ENCODE measurements at regions not wholly inside any gene's neighbourhood (a gene's known extent, or its start where the extent isn't known, plus 50 kb on each side); places are given as distances from the start of the nearest gene placed in this dataset.

DNA sequence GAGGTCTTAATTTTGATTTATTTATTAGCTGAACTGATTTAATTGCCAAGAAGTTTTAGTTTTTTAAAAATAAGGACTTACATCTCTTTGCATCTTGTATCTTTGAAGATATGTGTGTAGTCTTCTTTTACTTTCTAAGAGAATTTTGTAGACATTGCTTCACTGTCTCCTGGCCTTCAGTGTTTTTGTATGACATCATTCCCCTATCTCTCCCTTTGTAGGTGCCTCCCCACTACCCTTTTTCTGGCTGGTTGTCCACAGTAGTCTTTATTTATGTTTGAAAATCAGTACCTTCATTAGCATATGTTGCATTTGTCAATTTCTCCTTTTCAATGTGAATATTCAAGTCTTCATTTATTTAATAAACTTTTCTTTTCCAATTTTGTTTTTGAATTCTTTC, 64.1 kb upstream of the RAB18 start:
- intact Hi-C loops (cut with DNase I): loop anchor here in 5 of 10 donors (5.0 to 10.0 kb wide), 5 partner anchors 217 to 945 kb away; no protein-coding TSS in a partner anchor
- H3K27ac ChIP-seq: no peak overlapping the region
- ATAC-seq (no peak), DNase-seq (no peak)
- H3K4me3 ChIP-seq: no peak overlapping the region
- peaks cover 0 to 4% (median 0%) of the 10 kb centered on the region in 11 donors for H3K9me3 ChIP-seq
- H3K36me3 ChIP-seq: no peaks in the 10 kb centered on the region
- no peaks in the 10 kb centered on the region for H3K4me1 ChIP-seq
- peaks cover 0 to 9% (median 0%) of the 10 kb centered on the region in 7 donors for H3K27me3 ChIP-seq
- TF ChIP-seq, protein P1, sequence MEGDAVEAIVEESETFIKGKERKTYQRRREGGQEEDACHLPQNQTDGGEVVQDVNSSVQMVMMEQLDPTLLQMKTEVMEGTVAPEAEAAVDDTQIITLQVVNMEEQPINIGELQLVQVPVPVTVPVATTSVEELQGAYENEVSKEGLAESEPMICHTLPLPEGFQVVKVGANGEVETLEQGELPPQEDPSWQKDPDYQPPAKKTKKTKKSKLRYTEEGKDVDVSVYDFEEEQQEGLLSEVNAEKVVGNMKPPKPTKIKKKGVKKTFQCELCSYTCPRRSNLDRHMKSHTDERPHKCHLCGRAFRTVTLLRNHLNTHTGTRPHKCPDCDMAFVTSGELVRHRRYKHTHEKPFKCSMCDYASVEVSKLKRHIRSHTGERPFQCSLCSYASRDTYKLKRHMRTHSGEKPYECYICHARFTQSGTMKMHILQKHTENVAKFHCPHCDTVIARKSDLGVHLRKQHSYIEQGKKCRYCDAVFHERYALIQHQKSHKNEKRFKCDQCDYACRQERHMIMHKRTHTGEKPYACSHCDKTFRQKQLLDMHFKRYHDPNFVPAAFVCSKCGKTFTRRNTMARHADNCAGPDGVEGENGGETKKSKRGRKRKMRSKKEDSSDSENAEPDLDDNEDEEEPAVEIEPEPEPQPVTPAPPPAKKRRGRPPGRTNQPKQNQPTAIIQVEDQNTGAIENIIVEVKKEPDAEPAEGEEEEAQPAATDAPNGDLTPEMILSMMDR (IDR thresholded peaks at IDR 0.05): no peak

DNA sequence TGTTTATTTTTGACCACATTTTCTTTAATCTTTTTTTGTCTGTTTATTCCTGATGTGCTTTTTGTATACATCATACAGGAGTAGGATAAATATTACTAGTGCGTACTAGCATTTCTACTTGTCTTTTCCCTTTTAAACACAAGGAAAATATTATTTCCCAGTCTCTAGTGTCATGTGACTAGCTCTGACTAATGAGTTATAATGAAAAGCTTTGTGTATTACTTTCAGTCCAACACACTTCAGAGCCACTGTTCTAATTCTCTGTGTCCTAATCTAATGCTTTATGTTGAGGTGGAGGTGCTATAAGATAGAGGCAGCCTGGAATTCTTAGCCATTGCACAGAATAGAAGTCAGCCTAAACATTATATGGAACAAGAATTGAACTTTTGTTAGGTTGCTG, 65.0 kb upstream of the RAB18 start:
- no peak for ATAC-seq
- peaks cover 0 to 4% (median 0%) of the 10 kb centered on the region in 11 donors for H3K9me3 ChIP-seq
- H3K36me3 ChIP-seq: no peaks in the 10 kb centered on the region
- H3K27me3 ChIP-seq: peaks cover 0 to 9% (median 0%) of the 10 kb centered on the region in 7 donors
- intact Hi-C loops (cut with DNase I): no loop called here
- H3K4me1 ChIP-seq: no peaks in the 10 kb centered on the region
- 86 to 91% methylated on average over 1 of the region's 1 CpG for WGBS, 2 donors
- no peak overlapping the region for H3K4me3 ChIP-seq
- DNase-seq: no peak
- H3K27ac ChIP-seq: no peak overlapping the region
- TF ChIP-seq, protein P1 (IDR thresholded peaks at IDR 0.05): no peak

DNA sequence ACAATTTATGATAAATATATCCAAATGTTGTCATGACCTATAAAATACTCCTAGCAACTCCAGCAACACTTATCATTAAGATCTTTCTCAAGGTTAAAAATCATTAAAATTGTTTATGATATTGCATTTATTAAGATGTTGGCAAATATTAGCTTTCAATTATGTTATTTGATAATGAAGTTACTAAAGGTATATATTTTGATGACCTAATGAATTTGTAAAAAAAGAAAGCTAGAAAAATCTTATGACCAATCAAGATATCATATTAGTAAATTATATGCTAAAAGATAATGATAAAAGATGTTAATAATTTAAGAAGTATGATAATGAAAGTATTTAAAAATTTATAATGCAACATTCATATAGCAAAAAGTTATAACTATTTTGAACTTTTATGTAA, 66.3 kb upstream of the RAB18 start:
- ATAC-seq: no peak

GRCh38 chr10:27436710-27437109, 67.4 kb upstream of the RAB18 start:
- TF ChIP-seq, protein P1 (IDR thresholded peaks at IDR 0.05): no peak
- Histone ChIP-seq H3K9me3 (peaks cover 0 to 11% (median 0%) of the 10 kb centered on the region in 11 donors), H3K4me3 (no peak overlapping the region), H3K27ac (no peak overlapping the region), H3K27me3 (peaks cover 0 to 9% (median 0%) of the 10 kb centered on the region in 7 donors), H3K4me1 (no peaks in the 10 kb centered on the region), H3K36me3 (no peaks in the 10 kb centered on the region)
- DNase-seq: no peak
- intact Hi-C loops (cut with DNase I): no loop called here
- 86 to 90% methylated on average over 8 of the region's 8 CpGs for WGBS, 2 donors
- ATAC-seq: no peak

More for the DNA sequence above, 66.3 kb upstream of the RAB18 start:
- no peak for DNase-seq
- no peak overlapping the region for H3K27ac ChIP-seq
- peaks cover 0 to 12% (median 0%) of the 10 kb centered on the region in 11 donors for H3K9me3 ChIP-seq
- no peaks in the 10 kb centered on the region for H3K36me3 ChIP-seq
- no peaks in the 10 kb centered on the region for H3K4me1 ChIP-seq
- H3K4me3 ChIP-seq: no peak overlapping the region
- TF ChIP-seq, protein P1 (IDR thresholded peaks at IDR 0.05): no peak
- H3K27me3 ChIP-seq: peaks cover 0 to 9% (median 0%) of the 10 kb centered on the region in 7 donors
- intact Hi-C loops (cut with DNase I): no loop called here
